ENCODE measurements at regions not wholly inside any gene's neighbourhood (a gene's known extent, or its start where the extent isn't known, plus 50 kb on each side); places are given as distances from the start of the nearest gene placed in this dataset.

DNA sequence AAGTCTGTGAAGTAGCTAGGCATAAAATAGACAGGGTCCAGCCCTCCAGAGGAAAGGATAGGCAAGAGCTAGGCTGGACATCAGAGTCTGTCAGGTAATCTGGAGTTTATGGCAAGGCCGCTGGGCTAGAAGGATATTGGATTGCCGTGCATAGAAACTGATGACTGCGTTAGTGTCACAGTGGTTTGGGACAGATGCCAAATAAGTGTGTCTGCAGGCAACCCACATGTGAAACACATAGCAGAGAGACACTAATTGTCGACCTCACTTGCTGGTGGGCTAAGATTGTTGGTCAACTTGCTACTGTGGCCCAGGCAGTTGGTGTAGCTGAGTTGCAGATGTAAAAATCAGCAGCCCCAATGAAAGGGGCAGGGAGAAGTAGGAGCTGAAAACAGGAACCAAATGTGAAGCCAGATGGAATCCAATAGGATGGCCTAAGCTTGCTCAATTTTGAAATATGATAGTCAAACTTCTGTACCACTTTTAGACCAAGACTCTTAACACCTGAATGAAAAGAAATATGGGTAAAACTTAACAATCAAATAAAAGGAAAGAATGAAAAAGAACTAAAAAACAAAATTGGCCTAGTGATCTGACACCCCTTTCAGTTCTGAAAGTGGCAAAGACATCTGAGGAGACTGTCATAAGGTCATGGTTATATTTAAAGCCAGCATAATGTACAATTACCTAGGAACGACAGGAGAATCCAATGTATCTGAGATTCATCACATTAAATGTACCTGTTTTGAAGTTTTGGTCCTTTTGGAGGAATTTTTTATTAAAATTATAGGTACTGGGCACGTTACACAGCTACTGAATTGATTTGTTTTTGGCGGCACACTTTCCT lies 243.3 kb upstream of the ACTBL2 start:
- no peak for TF ChIP-seq SUZ12 (IDR thresholded peaks at IDR 0.05; ENCODE audit: extremely low read depth, insufficient read depth, insufficient read length)
- TF ChIP-seq ZNF274 (IDR thresholded peaks at IDR 0.05; ENCODE audit: low read depth, low read length), result no peak
